ENCODE measurements at regions not wholly inside any gene's neighbourhood (a gene's known extent, or its start where the extent isn't known, plus 50 kb on each side); places are given as distances from the start of the nearest gene placed in this dataset.
"Not testable (repeated sequence)": the region's sequence is repeated elsewhere in the genome, so short reads cannot be mapped to it uniquely, and the experiment has no call there.

DNA sequence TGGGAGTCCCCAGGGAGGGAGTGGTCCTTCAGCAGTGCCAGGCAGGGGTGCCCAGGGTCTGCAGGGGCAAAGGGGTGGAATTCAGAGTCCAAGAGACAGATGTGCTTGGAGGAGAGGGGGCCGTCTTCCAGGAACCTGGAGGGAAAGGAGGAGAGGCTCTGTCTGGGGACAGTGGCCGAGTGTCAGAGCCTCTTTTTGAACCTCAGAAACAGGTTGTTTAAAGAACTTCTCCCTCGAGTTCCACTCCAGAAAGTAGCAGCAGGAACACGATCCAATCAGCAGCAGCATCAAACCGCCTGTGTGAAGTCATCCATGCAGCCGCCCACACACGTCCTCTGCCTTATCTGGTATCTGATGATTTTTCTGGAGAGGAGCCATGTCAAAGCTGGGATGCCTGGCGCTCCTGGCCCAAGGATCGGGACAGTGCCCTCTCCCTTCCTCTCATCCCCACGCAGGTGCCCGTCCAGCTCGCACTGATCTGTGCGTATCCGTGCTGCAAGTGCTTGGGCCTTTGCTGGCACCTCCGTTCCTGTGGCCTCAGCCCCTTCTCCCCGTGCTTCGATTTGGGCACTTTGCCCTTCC, 205.1 kb downstream of the NDUFA10 start:
- DNase-seq (ENCODE audit: low spot score): peak; percentile 54

- DNase-seq (ENCODE audit: low spot score): no peak
Measured at GRCh38 chr2:239819091-239819973, 205.8 kb downstream of the NDUFA10 start.

DNA sequence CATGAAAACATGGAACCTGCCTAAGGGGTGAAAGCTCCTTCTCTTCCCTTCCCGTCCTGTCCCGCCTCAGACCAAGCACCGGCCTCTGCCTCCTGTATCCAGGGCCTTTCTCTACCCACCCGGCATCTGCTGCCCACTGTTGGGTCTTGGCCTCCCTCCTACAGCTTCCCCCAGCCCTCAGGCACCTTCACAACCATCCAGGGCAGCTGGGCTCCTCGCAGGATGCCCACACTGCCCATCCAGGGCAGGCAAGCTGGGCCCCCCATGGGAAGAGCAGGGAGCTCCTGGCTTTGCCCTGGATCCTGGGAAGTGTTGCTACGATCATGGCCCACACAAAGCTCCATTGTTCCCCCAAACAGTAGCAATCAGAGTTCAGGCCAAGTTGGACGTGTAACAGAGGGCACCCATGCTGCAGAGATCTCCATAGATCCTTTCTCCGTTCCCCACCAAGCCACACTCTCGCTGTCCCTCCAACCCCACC, 206.6 kb downstream of the NDUFA10 start:
- no peak for DNase-seq (ENCODE audit: low spot score)

DNA sequence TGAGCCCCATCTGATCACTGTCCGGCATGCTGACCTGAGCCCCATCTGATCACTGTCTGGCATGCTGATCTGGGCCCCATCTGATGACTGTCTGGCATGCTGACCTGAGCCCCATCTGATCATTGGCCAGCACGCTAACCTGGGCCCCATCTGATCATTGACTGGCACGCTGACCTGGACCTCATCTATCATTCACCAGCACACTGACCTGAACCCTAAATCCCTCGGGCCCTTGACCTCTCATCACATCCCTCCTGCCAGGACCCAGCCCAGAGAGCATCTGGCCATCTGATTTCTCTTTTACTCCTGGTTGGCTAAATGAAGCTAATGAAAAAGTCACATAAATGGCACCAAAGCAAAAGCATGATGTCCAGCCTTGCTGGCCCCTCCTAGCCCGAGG, 207.1 kb downstream of the NDUFA10 start:
- no peak for DNase-seq (ENCODE audit: low spot score)

DNA sequence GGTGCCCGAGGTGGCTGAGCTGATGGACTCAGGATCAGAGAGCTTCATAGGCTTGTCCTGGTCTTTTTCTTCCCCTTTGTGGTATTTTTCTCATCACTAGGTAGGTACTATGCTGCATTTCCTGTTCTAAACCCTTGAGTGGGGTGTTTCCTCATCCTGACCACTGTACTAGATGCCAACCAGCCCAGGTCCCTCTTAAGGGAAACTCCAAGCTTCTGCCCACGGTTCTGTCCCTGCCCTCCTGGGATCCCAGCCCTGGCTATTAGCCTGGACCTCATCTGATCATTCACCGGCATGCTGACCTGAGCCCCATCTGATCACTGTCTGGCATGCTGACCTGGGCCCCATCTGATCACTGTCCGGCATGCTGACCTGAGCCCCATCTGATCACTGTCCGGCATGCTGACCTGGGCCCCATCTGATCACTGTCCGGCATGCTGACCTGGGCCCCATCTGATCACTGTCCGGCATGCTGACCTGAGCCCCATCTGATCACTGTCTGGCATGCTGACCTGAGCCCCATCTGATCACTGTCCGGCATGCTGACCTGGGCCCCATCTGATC, 207.6 kb downstream of the NDUFA10 start:
- DNase-seq (ENCODE audit: low spot score): not testable (repeated sequence)

DNA sequence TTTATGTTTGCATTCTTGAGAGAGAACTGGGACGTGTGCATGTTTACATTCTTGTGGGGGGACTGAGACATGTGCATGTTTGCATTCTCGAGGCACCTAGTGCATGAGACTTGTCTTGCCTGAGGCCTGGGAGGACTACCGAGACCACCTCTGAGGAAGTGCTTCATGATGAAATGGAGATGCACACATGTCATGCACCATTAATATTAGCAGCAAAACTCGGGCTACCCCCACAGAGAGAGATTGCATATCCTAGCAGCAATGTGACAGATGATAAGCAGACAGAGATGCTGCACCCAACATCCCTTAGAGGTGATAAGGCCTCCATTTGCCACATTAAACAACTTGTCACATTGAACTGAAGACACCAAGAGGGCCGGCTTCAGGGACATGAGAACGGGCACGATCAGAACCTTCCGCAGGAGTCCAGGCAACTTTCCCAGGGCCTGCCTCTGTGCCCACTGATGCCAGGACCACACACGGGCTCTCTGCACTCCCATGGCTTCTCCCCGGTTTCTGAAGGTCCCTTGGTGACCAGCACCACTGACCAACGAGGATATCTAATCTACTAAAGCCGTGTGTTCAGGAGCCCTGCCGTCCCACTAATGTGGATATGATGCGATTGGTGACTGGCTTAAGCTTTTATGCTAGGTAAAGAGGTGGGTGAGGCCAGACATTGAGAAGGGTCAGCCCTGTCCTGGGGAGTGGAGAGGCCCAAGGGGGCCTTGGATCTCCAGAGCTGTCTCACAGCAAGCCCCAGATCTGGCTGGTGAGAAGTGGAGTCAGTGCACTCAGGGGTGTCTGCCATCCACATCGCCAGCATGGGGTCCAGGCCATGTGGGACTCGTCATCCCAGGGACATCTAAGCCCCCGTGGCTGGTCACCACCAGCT, 208.3 kb downstream of the NDUFA10 start:
- DNase-seq (ENCODE audit: low spot score): no peak

GRCh38 chr2:239815671-239816070, 209.5 kb downstream of the NDUFA10 start:
- DNase-seq (ENCODE audit: low spot score): no peak

- DNase-seq (ENCODE audit: low spot score): no peak
Measured at GRCh38 chr2:239814861-239815601, 210.1 kb downstream of the NDUFA10 start.

DNA sequence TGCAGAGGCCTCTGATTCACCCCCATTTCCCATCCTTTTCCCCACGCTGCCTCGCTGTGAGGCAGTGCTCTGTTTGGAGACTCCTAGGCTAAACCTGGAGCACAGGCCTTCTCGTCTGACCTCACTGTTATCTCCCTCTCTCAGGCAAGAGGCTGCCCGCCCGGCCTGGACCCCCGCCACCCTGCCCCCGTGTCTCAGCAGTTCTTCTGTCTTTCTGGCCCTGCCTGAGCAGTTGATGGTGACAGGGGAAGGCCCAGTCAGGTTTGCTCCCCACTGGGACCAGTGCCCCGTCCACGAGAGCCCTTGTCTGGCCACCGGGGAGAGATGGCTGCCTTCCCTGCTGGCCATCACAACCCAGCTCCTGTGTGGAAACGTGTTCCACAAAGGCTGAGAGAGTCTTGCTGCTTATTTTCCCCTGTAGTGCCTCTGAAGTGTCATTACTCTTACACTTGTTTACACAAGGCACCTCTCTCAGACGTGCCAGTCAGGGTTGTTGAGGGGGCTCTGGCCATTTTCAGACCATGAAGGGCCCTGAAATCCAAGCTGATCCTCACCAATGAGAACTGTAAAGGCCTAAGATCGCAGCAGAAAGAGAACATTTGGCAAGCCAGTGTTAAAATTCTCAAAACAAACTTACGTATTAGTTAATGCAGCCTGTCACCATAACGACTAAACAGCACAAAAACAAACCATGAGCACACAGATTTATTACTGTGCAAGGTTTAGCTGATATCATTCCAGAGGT, 210.9 kb downstream of the NDUFA10 start:
- DNase-seq (ENCODE audit: low spot score): no peak

- DNase-seq (ENCODE audit: low spot score): no peak
Measured at GRCh38 chr2:239813261-239814115, 211.7 kb downstream of the NDUFA10 start.

- no peak for DNase-seq (ENCODE audit: low spot score)
Measured at GRCh38 chr2:239811806-239812560, 213.2 kb downstream of the NDUFA10 start.

- no peak for DNase-seq (ENCODE audit: low spot score)
Measured at GRCh38 chr2:239811111-239811781, 213.9 kb downstream of the NDUFA10 start.

- DNase-seq (ENCODE audit: low spot score): no peak
Measured at GRCh38 chr2:239809391-239809790, 215.8 kb downstream of the NDUFA10 start.

- DNase-seq (ENCODE audit: low spot score): no peak
Measured at GRCh38 chr2:239807568-239807967, 217.6 kb downstream of the NDUFA10 start.

GRCh38 chr2:239806758-239807434, 218.2 kb downstream of the NDUFA10 start:
- DNase-seq (ENCODE audit: low spot score): no peak

DNA sequence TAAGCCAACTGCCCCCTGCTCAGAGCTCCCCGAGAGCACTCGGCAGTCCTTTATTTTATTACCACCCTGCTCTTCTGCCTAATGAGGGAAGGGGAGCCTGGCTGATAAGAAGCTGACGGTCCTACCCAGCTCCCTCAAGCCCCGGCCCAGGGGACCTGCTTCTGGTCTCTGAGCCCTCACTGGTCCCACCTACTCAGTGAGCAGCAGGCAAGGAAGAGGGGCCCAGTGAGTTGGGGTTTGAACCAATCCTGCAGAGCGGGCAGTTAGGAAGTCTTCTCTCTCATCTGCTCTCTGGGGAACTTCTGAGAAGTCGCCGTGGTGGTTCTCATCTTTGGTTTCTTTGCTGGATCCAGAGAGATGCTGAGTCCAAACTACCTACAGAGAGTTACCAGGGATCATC, 218.9 kb downstream of the NDUFA10 start:
- DNase-seq (ENCODE audit: low spot score): no peak

DNA sequence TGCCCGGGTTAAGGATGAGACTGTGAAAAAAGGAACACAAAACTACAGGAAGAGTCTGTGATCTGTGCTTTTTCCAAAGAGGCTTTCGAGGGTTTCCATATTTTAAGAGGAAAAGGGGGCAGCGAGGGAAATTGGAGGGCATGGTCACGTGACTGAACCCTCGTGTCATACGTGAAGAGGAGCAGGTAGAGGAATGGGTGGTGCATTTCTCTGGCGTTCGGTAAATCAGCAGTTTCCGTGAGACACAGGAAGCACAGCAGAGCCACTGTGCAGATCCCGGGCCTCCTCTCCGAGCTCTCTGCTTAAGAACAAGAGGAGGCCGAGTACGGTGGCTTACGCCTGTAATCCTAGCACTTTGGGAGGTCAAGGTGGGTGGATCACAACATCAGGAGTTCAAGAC, 219.7 kb downstream of the NDUFA10 start:
- no peak for DNase-seq (ENCODE audit: low spot score)

DNA sequence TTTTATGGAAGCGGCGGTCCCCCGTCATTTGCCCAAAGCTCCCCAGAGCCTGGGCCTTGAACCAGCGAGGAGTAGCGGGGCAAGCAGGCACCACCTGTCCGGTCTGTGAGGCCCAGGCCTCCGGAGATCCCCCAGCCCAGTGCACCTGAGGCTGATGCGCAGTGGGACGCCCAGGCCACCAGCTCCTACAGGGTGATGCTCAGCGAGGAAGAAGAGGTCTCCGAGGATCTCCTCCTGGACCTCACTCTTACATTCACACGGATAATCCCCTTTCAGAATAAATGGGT, 220.2 kb downstream of the NDUFA10 start:
- no peak for DNase-seq (ENCODE audit: low spot score)

All from SW480 (cell line).